ENCODE measurements at regions not wholly inside any gene's neighbourhood (a gene's known extent, or its start where the extent isn't known, plus 50 kb on each side); places are given as distances from the start of the nearest gene placed in this dataset.
"Not testable (repeated sequence)": the region's sequence is repeated elsewhere in the genome, so short reads cannot be mapped to it uniquely, and the experiment has no call there.

DNA sequence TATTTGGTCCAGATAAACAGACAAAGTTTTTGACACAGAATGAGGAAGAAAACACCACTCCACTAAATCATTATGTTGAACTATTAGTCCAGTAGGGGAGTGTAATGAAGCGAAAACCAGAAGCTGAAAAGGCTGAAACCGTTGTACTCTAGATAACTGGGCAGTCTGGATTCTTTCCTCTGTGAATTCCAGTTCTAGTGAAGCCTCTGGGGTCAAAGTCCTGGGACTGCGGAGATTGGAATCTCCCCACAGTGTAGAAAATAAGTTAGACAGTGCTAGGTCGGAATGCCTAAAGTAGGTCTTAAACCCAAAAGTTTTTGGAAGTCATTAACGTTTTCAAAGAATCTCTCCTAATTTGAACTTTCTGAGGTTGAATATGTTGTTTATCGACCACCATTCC lies 1589.9 kb downstream of the REEP3 start:
- POLR2A ChIA-PET, result not testable (repeated sequence)

DNA sequence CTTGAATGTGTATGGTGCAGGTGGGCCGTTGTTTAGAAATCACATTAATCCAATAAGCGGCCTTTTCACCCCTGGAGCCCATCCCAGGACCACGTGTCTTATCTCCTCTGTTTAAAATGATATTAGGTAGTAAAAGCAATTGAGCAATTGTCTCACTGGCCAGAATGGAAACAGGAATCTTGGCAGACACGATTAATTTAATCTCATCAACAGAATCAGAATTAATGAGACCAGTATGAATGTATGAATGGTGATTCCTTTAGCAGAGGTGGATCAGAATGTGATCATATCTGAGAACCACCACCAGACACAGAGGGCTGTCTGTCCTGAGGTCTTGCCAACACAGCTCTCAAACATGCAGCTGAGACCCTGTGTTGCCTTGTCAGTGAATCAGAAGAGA lies 1591.4 kb downstream of the REEP3 start:
- CTCF ChIA-PET, result no interaction called here

More for the DNA sequence above, 1589.9 kb downstream of the REEP3 start:
- CTCF ChIA-PET, result not testable (repeated sequence)

GRCh38 chr10:65123120-65123519 lies 1601.9 kb downstream of the REEP3 start:
- ChIA-PET CTCF (no interaction called here), POLR2A (no interaction called here)

More for the DNA sequence above, 1591.4 kb downstream of the REEP3 start:
- POLR2A ChIA-PET, result no interaction called here

- ChIA-PET CTCF (no interaction called here), POLR2A (no interaction called here)
Observed at GRCh38 chr10:65125212-65125611, 1604.0 kb downstream of the REEP3 start.

DNA sequence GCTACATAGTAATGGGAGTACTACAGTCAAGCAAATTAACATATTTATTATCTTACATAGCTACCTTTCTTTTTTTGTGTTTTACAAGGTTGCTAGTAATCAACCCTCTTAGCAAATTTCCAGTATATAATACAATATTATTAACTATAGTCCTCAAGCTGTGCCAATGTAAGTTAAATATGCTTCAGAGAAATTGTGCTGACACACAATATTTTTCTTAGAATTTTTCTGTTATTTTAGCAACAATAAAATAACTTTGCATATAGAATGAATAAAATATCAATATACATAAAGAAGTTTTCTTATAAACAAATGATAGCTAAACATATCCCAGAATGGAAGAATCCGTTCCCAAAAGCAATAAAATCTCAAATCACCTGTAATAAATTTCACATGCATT lies 1605.1 kb downstream of the REEP3 start:
- CTCF ChIA-PET, result no interaction called here
- POLR2A ChIA-PET, result no interaction called here

DNA sequence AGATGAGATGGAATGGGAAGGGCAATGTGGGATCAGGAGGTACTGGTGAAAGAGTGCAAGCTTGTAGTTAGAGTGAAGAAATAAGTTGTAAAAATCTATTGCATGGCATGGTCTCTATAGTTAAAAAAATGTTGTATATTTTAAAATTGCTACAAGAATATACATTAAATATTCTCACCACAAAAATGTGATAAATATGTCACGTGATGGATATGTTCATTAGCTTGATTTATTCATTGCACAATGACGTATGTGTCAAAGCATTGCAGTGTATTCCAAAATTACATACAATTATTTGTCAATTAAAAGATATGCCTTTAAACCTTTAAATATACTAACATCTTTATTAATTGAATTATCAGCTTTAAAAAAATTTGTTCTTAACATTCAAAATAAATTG lies 1607.1 kb downstream of the REEP3 start:
- CTCF ChIA-PET, result no interaction called here
- POLR2A ChIA-PET, result no interaction called here

DNA sequence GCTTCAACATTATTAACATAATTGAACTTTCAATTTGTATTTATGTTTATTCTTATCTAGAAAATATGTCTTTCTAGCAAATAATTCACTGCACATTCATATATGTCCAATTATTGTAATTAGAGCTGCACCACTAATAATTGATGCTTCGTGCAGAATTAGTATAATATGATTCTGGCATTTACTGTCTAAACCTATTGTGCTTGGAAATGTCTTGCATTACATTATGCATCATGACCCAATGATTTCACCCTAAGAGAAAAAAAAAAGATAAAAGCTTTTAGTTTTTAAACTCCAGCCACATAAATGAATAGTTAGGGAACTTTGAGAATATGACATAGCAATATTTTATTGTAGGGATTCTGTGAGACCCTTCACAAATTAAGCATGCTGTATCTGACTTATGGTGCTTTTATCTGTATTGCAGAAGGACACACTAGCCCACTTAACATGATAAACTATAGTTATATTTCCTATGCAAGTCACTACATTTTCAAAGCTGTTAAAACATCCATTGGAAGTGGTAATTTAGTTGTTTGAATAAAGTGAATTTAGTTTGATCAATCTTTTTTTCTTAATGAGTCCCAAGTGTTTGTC lies 1609.1 kb downstream of the REEP3 start:
- ChIA-PET CTCF (no interaction called here), POLR2A (no interaction called here)

DNA sequence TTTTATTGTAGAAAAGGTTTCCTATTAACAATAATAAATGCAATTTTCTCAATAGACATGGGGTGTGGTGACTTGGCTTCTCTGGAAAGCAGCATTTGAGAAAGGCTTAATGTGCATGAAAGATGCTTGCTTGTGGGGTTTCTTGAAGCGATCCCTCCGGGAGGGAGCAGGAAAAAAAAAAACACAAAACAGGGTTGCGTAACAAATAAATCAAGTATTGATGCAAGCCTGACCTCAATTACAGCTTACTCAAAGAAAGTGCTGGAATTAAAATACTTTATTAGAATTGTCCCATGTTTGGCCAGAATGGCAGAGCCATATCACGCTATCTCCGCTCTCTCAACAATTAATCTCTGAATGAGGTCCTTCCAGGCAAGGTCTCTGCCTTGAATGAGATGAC lies 1612.5 kb downstream of the REEP3 start:
- CTCF ChIA-PET, result no interaction called here
- POLR2A ChIA-PET, result no interaction called here

DNA sequence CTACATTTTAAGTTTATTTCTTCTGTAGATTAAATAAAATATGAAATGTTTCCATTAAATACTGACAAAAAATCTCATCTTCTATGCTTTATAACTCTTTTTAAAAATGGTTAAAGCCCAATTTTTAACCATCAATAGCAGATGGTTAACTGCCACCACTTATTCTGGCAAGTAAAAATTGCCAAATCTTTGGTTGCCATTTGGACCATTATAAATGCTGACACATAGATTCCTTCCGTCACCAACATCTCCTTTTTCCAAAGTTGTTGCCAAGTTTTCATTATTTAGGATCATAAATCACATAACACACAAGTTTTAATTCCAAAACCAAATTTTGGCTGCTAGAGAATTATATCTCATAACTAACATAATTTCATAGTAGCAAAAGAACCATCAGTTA lies 1614.3 kb downstream of the REEP3 start:
- POLR2A ChIA-PET, result no interaction called here
- CTCF ChIA-PET, result no interaction called here

DNA sequence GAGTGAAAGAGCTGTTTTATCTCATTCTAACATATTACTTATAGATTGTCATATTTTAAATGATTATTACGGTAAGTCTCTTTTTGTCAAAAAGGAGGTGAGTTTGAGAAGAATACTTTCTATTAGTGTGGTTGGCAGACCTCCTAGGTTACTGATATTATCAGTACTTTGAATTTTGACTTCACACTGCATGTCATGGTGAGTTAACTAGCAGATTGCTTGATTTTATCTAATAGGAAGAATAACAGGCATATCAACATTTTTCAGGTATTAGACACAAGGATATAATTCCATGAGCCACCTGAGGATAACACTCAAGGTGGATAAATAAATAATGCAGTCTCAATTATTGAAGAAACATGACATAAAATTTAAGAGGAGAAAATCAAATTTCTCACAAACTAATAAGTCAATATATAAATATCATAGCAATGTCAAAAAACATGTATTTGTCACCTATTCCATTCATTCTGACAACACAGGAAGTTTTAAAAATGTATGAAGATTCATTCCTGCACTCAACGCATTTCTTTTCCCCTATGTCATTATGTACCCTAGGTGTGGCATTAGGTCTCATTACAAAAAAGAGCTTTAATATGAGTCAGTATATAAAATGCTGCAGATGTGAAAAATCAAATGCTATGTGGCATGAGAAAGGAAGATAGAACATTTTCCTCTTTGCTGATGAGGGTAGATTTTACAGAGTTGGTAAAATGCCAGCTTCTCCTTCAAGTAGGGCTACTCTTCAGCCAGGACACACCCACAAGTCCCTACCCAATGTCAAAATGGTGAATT lies 1621.6 kb downstream of the REEP3 start:
- POLR2A ChIA-PET, result no interaction called here
- CTCF ChIA-PET, result no interaction called here

- CTCF ChIA-PET, result no interaction called here
- POLR2A ChIA-PET, result no interaction called here
Observed at GRCh38 chr10:65143723-65144122, 1622.5 kb downstream of the REEP3 start.

DNA sequence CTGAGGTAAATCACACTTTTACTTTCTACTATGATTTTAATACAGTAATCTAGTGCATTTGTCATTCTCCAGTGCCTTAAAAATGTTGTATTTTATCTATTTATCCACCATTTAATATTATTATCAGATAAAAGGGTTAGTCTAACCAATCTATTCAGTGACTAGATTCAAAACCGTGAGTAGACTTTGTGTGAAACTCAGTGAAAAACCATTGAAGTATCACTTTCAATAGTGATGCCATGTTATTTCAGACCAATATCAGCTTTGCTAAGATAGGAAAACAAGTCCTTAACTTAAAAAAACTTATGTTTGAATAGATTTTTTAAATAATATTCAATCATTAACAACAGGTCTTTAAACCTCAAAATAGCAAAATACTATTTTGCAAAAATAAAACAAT lies 1628.7 kb downstream of the REEP3 start:
- CTCF ChIA-PET, result no interaction called here
- POLR2A ChIA-PET, result no interaction called here

- POLR2A ChIA-PET, result no interaction called here
- CTCF ChIA-PET, result no interaction called here
Observed at GRCh38 chr10:65166272-65166671, 1645.1 kb downstream of the REEP3 start.

GRCh38 chr10:65172249-65172648 lies 1651.0 kb downstream of the REEP3 start:
- CTCF ChIA-PET, result no interaction called here
- POLR2A ChIA-PET, result no interaction called here

DNA sequence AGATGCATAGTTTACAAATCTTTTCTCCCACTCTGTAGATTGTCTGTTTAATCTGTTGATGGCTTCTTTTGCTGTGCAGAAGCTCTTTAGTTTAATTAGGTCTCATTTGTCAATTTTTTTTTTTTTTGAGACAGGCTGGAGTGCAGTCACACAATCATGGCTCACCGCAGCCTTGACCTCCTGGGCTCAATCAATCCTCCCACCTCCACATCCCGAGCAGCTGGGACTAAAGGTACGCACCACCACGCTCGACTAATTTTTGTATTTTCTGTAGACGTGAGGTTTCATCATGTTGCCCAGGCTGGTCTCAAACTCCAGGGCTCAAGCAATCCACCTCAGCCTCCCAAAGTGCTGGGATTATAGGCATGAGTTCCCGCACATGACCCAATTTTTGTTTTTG lies 1655.8 kb downstream of the REEP3 start:
- CTCF ChIA-PET, result no interaction called here

GRCh38 chr10:65183236-65183635 lies 1662.0 kb downstream of the REEP3 start:
- POLR2A ChIA-PET, result no interaction called here
- CTCF ChIA-PET, result no interaction called here

More for the DNA sequence above, 1655.8 kb downstream of the REEP3 start:
- POLR2A ChIA-PET, result no interaction called here

- POLR2A ChIA-PET, CTCF ChIA-PET: not testable (repeated sequence)
Observed at GRCh38 chr10:65186668-65187067, 1665.5 kb downstream of the REEP3 start.

- ChIA-PET POLR2A (no interaction called here), CTCF (no interaction called here)
Observed at GRCh38 chr10:65194126-65194525, 1672.9 kb downstream of the REEP3 start.

- CTCF ChIA-PET, result no interaction called here
- POLR2A ChIA-PET, result no interaction called here
Observed at GRCh38 chr10:65194555-65194954, 1673.4 kb downstream of the REEP3 start.

DNA sequence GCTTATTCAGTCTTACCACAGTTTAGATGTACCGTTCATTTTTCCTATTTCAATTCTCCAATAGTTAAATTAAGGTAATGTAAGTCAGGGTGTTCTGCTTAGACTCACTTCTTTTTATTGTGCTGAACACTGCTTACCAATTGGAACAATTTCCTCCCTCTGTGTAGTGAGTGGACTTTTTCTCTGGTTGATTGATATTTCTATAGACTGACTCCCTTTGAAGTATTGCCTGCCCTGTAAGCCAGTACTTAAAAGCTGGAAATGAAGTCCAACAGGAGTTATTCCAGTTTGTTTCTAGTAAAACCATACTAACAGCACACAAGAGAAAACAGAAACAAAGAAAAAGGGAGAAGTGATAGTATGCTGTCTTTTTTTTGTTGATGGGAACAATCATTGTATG lies 1674.9 kb downstream of the REEP3 start:
- ChIA-PET POLR2A (no interaction called here), CTCF (no interaction called here)

DNA sequence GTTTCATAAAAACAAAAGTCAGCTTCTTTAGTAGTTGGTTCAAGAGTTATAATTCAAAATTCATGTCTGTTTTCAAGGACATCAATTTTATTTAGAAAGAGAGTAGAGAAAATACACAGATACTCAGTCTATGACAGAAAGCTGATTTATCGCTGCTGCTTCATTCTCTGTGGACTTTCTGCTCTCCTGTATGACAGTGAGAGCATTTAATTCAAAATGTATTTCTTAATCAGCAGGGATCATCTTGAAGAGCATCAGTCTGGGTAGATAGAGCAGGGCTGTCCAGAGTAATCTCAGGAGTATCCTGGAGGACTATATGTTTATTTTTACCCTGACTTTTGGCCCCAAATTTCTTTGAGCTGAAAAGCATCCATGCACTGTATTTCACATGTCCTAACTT lies 1676.7 kb downstream of the REEP3 start:
- POLR2A ChIA-PET, result no interaction called here
- CTCF ChIA-PET, result no interaction called here

DNA sequence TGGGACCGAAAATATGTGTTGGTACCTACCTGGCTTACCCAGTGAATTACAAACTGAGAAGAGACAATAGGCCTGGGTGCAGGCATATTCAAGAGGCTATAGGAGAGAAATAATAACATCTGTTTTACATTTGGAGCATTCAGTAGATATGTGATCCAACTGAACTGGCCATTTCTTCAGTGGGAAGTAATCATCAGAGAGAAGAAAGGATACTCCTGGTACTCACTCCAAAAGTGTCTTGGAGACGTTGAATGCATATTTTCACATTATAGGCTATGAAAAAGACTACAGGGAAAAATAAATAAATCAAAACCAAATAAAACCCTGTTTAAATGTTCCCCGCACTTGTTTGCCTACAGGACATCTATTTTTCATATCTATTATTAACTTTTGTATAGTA lies 1680.3 kb downstream of the REEP3 start:
- CTCF ChIA-PET, result no interaction called here
- POLR2A ChIA-PET, result no interaction called here
